Astrocyte (in vitro differentiated cells and primary cell): ENCODE measurements at regions not wholly inside any gene's neighbourhood (a gene's known extent, or its start where the extent isn't known, plus 50 kb on each side); places are given as distances from the start of the nearest gene placed in this dataset.

Experiments used
- CTCF ChIP-seq: IDR thresholded peaks from 2 replicates; pipeline ENCODE4 v1.5.1; 2011; ENCODE audit warnings: low read depth, mild to moderate bottlenecking, inconsistent platforms, low read length, moderate library complexity; ENCODE audit not compliant: insufficient read depth
- EZH2 ChIP-seq: IDR thresholded peaks from 2 replicates; pipeline ENCODE4 v1.6.1; 2012; ENCODE audit warnings: mild to moderate bottlenecking, low read length, inconsistent platforms; ENCODE audit not compliant: insufficient read depth

GRCh38 chr5:130289132-130290088 lies 385.1 kb downstream of the CHSY3 start:
- TF ChIP-seq EZH2 (no peak), CTCF (no peak)
